K562 (cell line): ENCODE measurements at regions not wholly inside any gene's neighbourhood (a gene's known extent, or its start where the extent isn't known, plus 50 kb on each side); places are given as distances from the start of the nearest gene placed in this dataset.

Experiments used
- ATAC-seq: fragments of 200-7000 bp; cut with Tn5 transposase; 3 replicates; pipeline ENCODE4 v1.9.1; 2020; ENCODE audit warnings: moderate library complexity
- BruUV-seq: library from RNA; stranded (reverse); fragments of 400-500 nt; replicated peaks from 2 replicates; lab custom pipeline; 2021; lab: Mats Ljungman, UMichigan
- CTCF ChIA-PET: fragments of 300-600 bp; formaldehyde crosslinking; extraction: SDS; loops from one replicate; lab custom pipeline; 2021; ENCODE audit warnings: low intra/inter-chr PET ratio; lab: Yijun Ruan, JAX
- POLR2A ChIA-PET: fragments of 300-600, 350-650 bp; sonication (Branson Sonifier 250); formaldehyde crosslinking; extraction: SDS; loops from one replicate; lab custom pipeline; 2021; ENCODE audit warnings: antibody characterized with exemption, inconsistent platforms; lab: Yijun Ruan, JAX
- DNase-seq, 4 experiments: peaks; one replicate each; pipeline versions ENCODE4 v3.0.0 to v3.0.0-alpha.2; 2011 to 2018; ENCODE audit warnings: low spot score in 3 of 4, mixed read lengths in 3 of 4; ENCODE audit errors: extremely low read depth in 1 of 4
- FAIRE-seq: peaks from 2 replicates; lab custom pipeline; 2011; peaks lifted over from hg19 to GRCh38; lab: Jason Lieb, UNC
- H2AFZ ChIP-seq: 2 replicates; pipeline ENCODE4 v1.6.0; 2011; ENCODE audit warnings: low read depth, low read length, control low read depth, inconsistent platforms
- H3K27ac ChIP-seq: fragments of 200-600 bp; 3 replicates; pipeline ENCODE4 v1.8.0; 2011; ENCODE audit warnings: low read depth, mild to moderate bottlenecking, control low read depth, inconsistent platforms, low read length, moderate library complexity, mixed read lengths; ENCODE audit errors: extremely low read depth
- H3K27me3 ChIP-seq, 2 experiments: fragments of 300-600 bp in 1 of 2; 2 replicates in 1 of 2; 3 replicates in 1 of 2; pipeline versions ENCODE4 v1.6.0 to v1.8.0; 2011; ENCODE audit warnings: inconsistent platforms in 2 of 2, low read length in 2 of 2, mild to moderate bottlenecking in 1 of 2, mixed read lengths in 1 of 2, moderate library complexity in 1 of 2; ENCODE audit not compliant: control insufficient read depth in 2 of 2, insufficient read depth in 2 of 2
- H3K36me3 ChIP-seq: fragments of 300-600 bp; 3 replicates; pipeline ENCODE4 v1.8.0; 2011; ENCODE audit warnings: mild to moderate bottlenecking, low read length, inconsistent platforms; ENCODE audit not compliant: control insufficient read depth, insufficient read depth
- H3K4me1 ChIP-seq, 2 experiments: fragments of 200-600 bp in 1 of 2; replicated peaks in 1 of 2; 2 replicates in 1 of 2; 3 replicates in 1 of 2; pipeline versions ENCODE4 v1.5.1 to v1.8.0; 2011; ENCODE audit warnings: inconsistent platforms in 2 of 2, low read length in 2 of 2, mild to moderate bottlenecking in 1 of 2, mixed read lengths in 1 of 2, moderate library complexity in 1 of 2; ENCODE audit not compliant: control insufficient read depth in 2 of 2, insufficient read depth in 2 of 2
- H3K4me2 ChIP-seq: 2 replicates; pipeline ENCODE4 v1.6.1; 2011; ENCODE audit warnings: low read length, control low read depth, inconsistent platforms, mixed read lengths; ENCODE audit not compliant: insufficient read depth
- H3K4me3 ChIP-seq: fragments of 200-600 bp; sonication (generic), shearing (Covaris generic); 2 replicates; pipeline ENCODE4 v1.5.1; 2016; ENCODE audit warnings: control low read depth, inconsistent platforms
- H3K79me2 ChIP-seq: fragments of 200-600 bp; 3 replicates; pipeline ENCODE4 v1.8.0; 2011; ENCODE audit warnings: low read length, inconsistent platforms; ENCODE audit not compliant: control insufficient read depth, insufficient read depth
- H3K9ac ChIP-seq, 2 experiments: 2 replicates each; pipeline versions ENCODE4 v1.6.0 to v1.6.1; 2011; ENCODE audit warnings: low read depth in 2 of 2, low read length in 2 of 2, control low read depth in 1 of 2, inconsistent platforms in 1 of 2, mild to moderate bottlenecking in 1 of 2, mixed read lengths in 1 of 2; ENCODE audit not compliant: insufficient read depth in 1 of 2
- H3K9me1 ChIP-seq: one replicate; pipeline ENCODE4 v1.6.0; 2011; ENCODE audit warnings: inconsistent platforms, mild to moderate bottlenecking, low read length, moderate library complexity; ENCODE audit not compliant: control insufficient read depth, insufficient read depth
- H3K9me3 ChIP-seq: replicated peaks from 2 replicates; pipeline ENCODE4 v1.5.1; 2011; ENCODE audit warnings: low read depth, low read length, inconsistent platforms; ENCODE audit not compliant: control insufficient read depth, insufficient read depth
- H4K20me1 ChIP-seq: replicated peaks from 2 replicates; pipeline ENCODE4 v1.6.1; 2011; ENCODE audit warnings: low read length, inconsistent platforms, mixed read lengths; ENCODE audit not compliant: control insufficient read depth, insufficient read depth
- C11orf30 ChIP-seq: fragments of 450-650 bp; IDR thresholded peaks from 2 replicates; pipeline ENCODE4 v1.6.1; 2016; ENCODE audit warnings: low read depth, mild to moderate bottlenecking
- CBX5 ChIP-seq: IDR thresholded peaks from 2 replicates; pipeline ENCODE4 v1.6.1; 2014; ENCODE audit warnings: low read depth, borderline replicate concordance
- FOXM1 ChIP-seq, 2 experiments: fragments of 450-650 bp in 1 of 2; sonication (generic) in 1 of 2; formaldehyde crosslinking in 1 of 2; IDR thresholded peaks; 2 replicates each; pipeline versions ENCODE4 v1.6.1 to v1.9.0; 2017 to 2022; ENCODE audit warnings: low read depth in 2 of 2, mild to moderate bottlenecking in 2 of 2, missing genetic modification reagents in 1 of 2, moderate library complexity in 1 of 2
- HCFC1 ChIP-seq: IDR thresholded peaks from 2 replicates; pipeline ENCODE4 v1.6.1; 2012; ENCODE audit warnings: low read depth, low read length, improper control_type of control experiment
- HNRNPUL1 ChIP-seq: fragments of 200-400 bp; formaldehyde crosslinking; IDR thresholded peaks from 2 replicates; pipeline ENCODE4 v1.6.1; 2017; ENCODE audit warnings: low read length
- KAT7 ChIP-seq: sonication (generic); formaldehyde crosslinking; IDR thresholded peaks from 2 replicates; pipeline ENCODE4 v1.8.0; 2022; ENCODE audit warnings: missing genetic modification reagents, mild to moderate bottlenecking, borderline replicate concordance
- KAT8 ChIP-seq: fragments of 450-650 bp; IDR thresholded peaks from 2 replicates; pipeline ENCODE4 v1.6.1; 2016; ENCODE audit warnings: low read depth, mild to moderate bottlenecking
- KDM1A ChIP-seq, 2 experiments: fragments of 450-650 bp; IDR thresholded peaks; 2 replicates each; pipeline ENCODE4 v1.6.1; 2016; ENCODE audit warnings: mild to moderate bottlenecking in 2 of 2
- L3MBTL2 ChIP-seq: fragments of 450-650 bp; IDR thresholded peaks from 2 replicates; pipeline ENCODE4 v1.6.1; 2016; ENCODE audit warnings: mild to moderate bottlenecking, moderate library complexity
- PPARD ChIP-seq: fragments of 250-450 bp; sonication (Bioruptor Pico); IDR thresholded peaks from 2 replicates; pipeline ENCODE4 v1.8.0; 2022; ENCODE audit warnings: inconsistent platforms, mild to moderate bottlenecking, moderate library complexity
- PRMT5 ChIP-seq: sonication (generic); formaldehyde crosslinking; IDR thresholded peaks from 2 replicates; pipeline ENCODE4 v1.5.0; 2020; ENCODE audit warnings: missing genetic modification reagents
- RBM14 ChIP-seq: fragments of 200-400 bp; formaldehyde crosslinking; IDR thresholded peaks from 2 replicates; pipeline ENCODE4 v1.6.1; 2018; ENCODE audit warnings: low read depth, mild to moderate bottlenecking, low read length, moderate library complexity, borderline replicate concordance; ENCODE audit not compliant: insufficient read depth
- UBTF ChIP-seq, 2 experiments: IDR thresholded peaks; 2 replicates each; pipeline ENCODE4 v1.6.1; 2012; ENCODE audit warnings: improper control_type of control experiment in 2 of 2, low read depth in 2 of 2, low read length in 2 of 2, borderline replicate concordance in 1 of 2
- ZNF263 ChIP-seq: sonication (generic); formaldehyde crosslinking; IDR thresholded peaks from 2 replicates; pipeline ENCODE4 v1.8.0; 2022; ENCODE audit warnings: mild to moderate bottlenecking, missing genetic modification reagents, borderline replicate concordance
- ZNF76 ChIP-seq: fragments of 250-450 bp; sonication (Bioruptor Pico); IDR thresholded peaks from 2 replicates; pipeline ENCODE4 v1.4.0; 2020; ENCODE audit warnings: mild to moderate bottlenecking, moderate library complexity, borderline replicate concordance
- ZNF780A ChIP-seq: fragments of 250-450 bp; sonication (Bioruptor Pico); IDR thresholded peaks from 2 replicates; pipeline ENCODE4 v1.5.0; 2021; ENCODE audit warnings: mild to moderate bottlenecking
- WGBS: fragments of 100-300 bp; shearing (Covaris generic); methylation state at CpG from one replicate; pipeline ENCODE4 v1.1.6; 2016; ENCODE audit warnings: low coverage, mixed read lengths; ENCODE audit not compliant: insufficient coverage; ENCODE audit errors: missing lambda C conversion rate; 5-methylcytosine and 5-hydroxymethylcytosine counted together
- in situ Hi-C: fragments of 300-500 bp; cut with MboI; formaldehyde crosslinking; loops from 4 replicates; pipeline ENCODE4 v1.15.0; 2018; ENCODE audit warnings: inconsistent platforms, mixed read lengths
- intact Hi-C: fragments of 100-400 bp; cut with micrococcal nuclease; formaldehyde crosslinking; loops from 2 replicates; pipeline ENCODE4 v1.14.2; 2022
- TF ChIP-seq, protein P1 (sequence below): fragments of 250-450 bp; sonication (Bioruptor Pico); IDR thresholded peaks from 2 replicates; pipeline ENCODE4 v1.8.0; 2022; ENCODE audit warnings: inconsistent platforms
- TF ChIP-seq, protein P2 (sequence below): fragments of 250-450 bp; sonication (Bioruptor Pico); IDR thresholded peaks from 2 replicates; pipeline ENCODE4 v1.5.0; 2021

GRCh38 chr20:51894619-51895018, 92.3 kb upstream of the SALL4 start:
- peaks cover 2 to 4% of the 10 kb centered on the region in 2 experiments; a peak in 3 of 5 replicates for H3K27me3 ChIP-seq
- TF ChIP-seq KDM1A (IDR thresholded peaks at IDR 0.05): no peak
- no peak for TF ChIP-seq PPARD (CRISPR knock-in tag)
- no peak for TF ChIP-seq ZNF780A
- no peak for TF ChIP-seq KAT8
- no peak for TF ChIP-seq HNRNPUL1
- TF ChIP-seq C11orf30: no peak
- TF ChIP-seq, protein P1, sequence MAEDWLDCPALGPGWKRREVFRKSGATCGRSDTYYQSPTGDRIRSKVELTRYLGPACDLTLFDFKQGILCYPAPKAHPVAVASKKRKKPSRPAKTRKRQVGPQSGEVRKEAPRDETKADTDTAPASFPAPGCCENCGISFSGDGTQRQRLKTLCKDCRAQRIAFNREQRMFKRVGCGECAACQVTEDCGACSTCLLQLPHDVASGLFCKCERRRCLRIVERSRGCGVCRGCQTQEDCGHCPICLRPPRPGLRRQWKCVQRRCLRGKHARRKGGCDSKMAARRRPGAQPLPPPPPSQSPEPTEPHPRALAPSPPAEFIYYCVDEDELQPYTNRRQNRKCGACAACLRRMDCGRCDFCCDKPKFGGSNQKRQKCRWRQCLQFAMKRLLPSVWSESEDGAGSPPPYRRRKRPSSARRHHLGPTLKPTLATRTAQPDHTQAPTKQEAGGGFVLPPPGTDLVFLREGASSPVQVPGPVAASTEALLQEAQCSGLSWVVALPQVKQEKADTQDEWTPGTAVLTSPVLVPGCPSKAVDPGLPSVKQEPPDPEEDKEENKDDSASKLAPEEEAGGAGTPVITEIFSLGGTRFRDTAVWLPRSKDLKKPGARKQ (CRISPR knock-in tag): no peak
- TF ChIP-seq CBX5: no peak
- TF ChIP-seq KAT7 (CRISPR knock-in tag): no peak
- no peak for TF ChIP-seq HCFC1
- TF ChIP-seq UBTF (IDR thresholded peaks at IDR 0.05; ENCODE audit: borderline replicate concordance in 1 of 2, low read depth in 2 of 2, low read length in 2 of 2): no peak
- TF ChIP-seq FOXM1 (IDR thresholded peaks at IDR 0.05; ENCODE audit: low read depth): no peak
- no peak for TF ChIP-seq FOXM1 (CRISPR knock-in tag; IDR thresholded peaks at IDR 0.05; ENCODE audit: low read depth)
- TF ChIP-seq L3MBTL2: no peak
- no peak for TF ChIP-seq RBM14
- no peak for TF ChIP-seq ZNF76
- no peak for TF ChIP-seq PRMT5 (CRISPR knock-in tag)
- no peak for TF ChIP-seq ZNF263 (CRISPR knock-in tag)
- TF ChIP-seq, protein P2, sequence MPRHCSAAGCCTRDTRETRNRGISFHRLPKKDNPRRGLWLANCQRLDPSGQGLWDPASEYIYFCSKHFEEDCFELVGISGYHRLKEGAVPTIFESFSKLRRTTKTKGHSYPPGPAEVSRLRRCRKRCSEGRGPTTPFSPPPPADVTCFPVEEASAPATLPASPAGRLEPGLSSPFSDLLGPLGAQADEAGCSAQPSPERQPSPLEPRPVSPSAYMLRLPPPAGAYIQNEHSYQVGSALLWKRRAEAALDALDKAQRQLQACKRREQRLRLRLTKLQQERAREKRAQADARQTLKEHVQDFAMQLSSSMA: no peak
- no peak overlapping the region for H3K9ac ChIP-seq
- H3K4me2 ChIP-seq: no peak overlapping the region
- no peaks in the 10 kb centered on the region for H3K4me1 ChIP-seq
- no peak overlapping the region for H3K27ac ChIP-seq
- CTCF ChIA-PET: no interaction called here
- 8% methylated on average over 8 of the region's 8 CpGs for WGBS
- intact Hi-C loops (no loop called here), in situ Hi-C loops (no loop called here)
- no peaks in the 10 kb centered on the region for H4K20me1 ChIP-seq
- H3K9me1 ChIP-seq: no peaks in the 10 kb centered on the region
- no TSS peak for BruUV-seq
- H3K9me3 ChIP-seq: no peaks in the 10 kb centered on the region
- FAIRE-seq: no peak
- H3K36me3 ChIP-seq: no peaks in the 10 kb centered on the region
- H3K4me3 ChIP-seq: no peak overlapping the region
- H2AFZ ChIP-seq: no peak overlapping the region
- POLR2A ChIA-PET: no interaction called here
- no peak for ATAC-seq
- H3K79me2 ChIP-seq: no peaks in the 10 kb centered on the region
- DNase-seq: no peak
